T47D (cell line): ENCODE measurements at regions not wholly inside any gene's neighbourhood (a gene's known extent, or its start where the extent isn't known, plus 50 kb on each side); places are given as distances from the start of the nearest gene placed in this dataset.

Source experiments
- DNase-seq, 2 experiments: peaks; one replicate each; pipeline versions ENCODE4 v3.0.0 to v3.0.0-alpha.2; 2011 to 2012; ENCODE audit warnings: low read depth in 1 of 2, low spot score in 1 of 2
- JUND ChIP-seq: IDR thresholded peaks from 2 replicates; pipeline ENCODE4 v1.6.1; 2012; ENCODE audit warnings: low read depth
- in situ Hi-C: cut with HindIII; loops from 2 replicates; pipeline ENCODE4 v1.10.0; 2016; ENCODE audit warnings: low sequenced_read_pairs, low pct_unique_long_range_greater_than_20kb

GRCh38 chr20:6582449-6582848, 185.0 kb upstream of the BMP2 start:
- TF ChIP-seq JUND = no peak
- no peak for DNase-seq
- in situ Hi-C loops = no loop called here

DNA sequence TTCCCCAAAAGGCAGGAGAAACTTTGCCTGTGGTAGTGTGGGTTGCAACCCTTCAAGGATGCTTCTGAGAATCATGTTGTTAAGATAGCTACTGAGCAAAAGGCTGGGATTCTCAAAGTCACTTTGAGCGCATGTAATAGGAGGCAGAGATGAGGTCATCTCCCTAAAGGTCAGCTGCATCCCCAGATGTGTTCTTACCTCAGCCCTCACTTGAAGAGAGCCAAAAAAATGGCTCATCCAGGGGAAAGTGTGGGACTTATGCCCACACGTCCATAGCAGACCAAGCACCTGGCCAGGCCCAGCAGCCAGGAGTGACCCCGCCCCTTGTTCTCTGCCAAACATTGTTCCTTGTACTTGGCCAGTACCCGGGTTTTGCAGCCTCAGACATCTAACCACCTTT, 187.0 kb upstream of the BMP2 start:
- DNase-seq = no peak
- TF ChIP-seq JUND = no peak
- in situ Hi-C loops = no loop called here

DNA sequence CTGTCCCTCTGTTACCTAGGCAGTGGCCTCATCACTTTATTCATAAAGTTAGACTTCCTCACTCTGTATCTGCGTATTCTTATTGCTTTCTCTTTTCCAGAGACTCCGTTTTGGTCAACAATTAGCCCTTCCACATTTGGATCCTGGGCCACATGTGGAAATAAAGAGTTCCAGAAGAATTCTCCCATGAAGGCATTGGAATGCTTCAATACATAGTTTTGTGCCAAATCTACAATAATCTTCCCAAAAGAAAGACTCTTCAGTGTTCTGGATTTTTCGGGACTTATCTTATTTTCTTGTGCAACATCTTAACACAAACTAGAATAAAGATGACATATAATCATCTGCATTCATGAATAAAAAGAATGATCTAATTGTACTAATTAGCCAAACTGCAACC, 187.7 kb upstream of the BMP2 start:
- in situ Hi-C loops = no loop called here
- no peak for TF ChIP-seq JUND
- no peak for DNase-seq

GRCh38 chr20:6579417-6579816, 188.1 kb upstream of the BMP2 start:
- DNase-seq = no peak
- TF ChIP-seq JUND = no peak
- in situ Hi-C loops = no loop called here

DNA sequence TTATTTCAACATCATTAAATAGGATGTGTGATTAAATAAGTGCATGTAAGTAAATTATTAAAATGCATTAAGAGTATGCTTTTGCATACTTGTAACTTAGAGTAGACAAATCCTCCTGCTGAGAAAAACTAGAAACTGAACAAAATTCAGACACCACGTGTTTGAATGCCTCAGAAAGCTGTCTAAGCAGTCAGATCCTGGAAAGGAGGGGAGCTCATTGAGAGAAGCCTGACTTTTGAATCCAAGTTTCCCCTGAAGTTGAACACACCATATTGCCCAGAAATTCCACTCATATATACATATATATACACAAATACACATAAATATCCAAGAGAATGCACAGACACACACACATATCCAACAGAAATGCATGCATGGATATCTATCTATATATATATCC, 190.0 kb upstream of the BMP2 start:
- TF ChIP-seq JUND = no peak
- no peak for DNase-seq
- in situ Hi-C loops = no loop called here

- TF ChIP-seq JUND = no peak
- in situ Hi-C loops = no loop called here
- no peak for DNase-seq
Observed at GRCh38 chr20:6576726-6577125, 190.8 kb upstream of the BMP2 start.

DNA sequence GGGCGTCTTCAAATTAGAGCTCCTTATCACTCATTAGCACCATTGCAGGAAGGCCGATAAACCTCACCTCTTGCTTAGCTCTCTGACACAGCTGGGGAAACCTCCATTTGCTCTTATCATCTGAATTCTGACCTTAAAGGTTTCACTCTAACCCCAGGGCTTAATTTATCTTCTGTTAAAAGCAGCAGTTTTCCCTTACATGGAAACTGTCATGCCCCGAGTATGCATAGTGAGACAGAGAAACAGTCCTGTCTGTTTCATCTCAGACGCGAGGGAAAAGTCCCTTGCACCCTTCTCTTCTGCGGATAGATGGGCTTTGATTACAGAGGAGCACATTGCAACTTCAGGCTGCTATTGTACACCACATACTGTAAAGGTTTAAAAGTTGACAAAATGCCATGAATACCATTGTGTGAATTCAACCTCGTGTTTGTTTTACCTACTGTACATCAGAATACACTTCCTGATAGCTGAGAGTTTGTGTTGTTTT, 191.5 kb upstream of the BMP2 start:
- in situ Hi-C loops = no loop called here
- no peak for DNase-seq
- no peak for TF ChIP-seq JUND

GRCh38 chr20:6566821-6567220, 200.7 kb upstream of the BMP2 start:
- in situ Hi-C loops = no loop called here
- no peak for TF ChIP-seq JUND
- DNase-seq = no peak

- TF ChIP-seq JUND = no peak
- DNase-seq = no peak
- in situ Hi-C loops = no loop called here
Observed at GRCh38 chr20:6562111-6562510, 205.4 kb upstream of the BMP2 start.

DNA sequence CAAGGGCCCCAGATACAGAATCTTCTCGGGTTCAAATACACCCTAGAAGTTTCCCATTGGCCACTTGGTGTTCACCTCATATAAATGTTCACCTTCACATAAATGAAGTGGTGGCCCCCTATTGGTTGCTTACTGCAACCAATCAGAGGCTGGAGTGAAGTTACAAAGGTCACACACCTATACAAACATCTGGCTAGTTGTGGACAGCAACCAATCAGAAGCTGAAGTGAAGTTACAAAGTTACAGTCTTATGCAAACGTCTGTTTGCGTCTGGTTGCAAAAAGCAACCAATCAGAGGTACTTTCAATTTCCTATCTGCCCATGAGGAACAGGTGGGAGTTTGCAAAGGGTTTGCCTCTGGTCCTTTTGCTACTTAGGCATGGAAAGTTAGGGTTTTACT, 206.5 kb upstream of the BMP2 start:
- peak in 1 of 2 experiments; percentile 42 for DNase-seq
- in situ Hi-C loops = no loop called here
- TF ChIP-seq JUND = no peak

DNA sequence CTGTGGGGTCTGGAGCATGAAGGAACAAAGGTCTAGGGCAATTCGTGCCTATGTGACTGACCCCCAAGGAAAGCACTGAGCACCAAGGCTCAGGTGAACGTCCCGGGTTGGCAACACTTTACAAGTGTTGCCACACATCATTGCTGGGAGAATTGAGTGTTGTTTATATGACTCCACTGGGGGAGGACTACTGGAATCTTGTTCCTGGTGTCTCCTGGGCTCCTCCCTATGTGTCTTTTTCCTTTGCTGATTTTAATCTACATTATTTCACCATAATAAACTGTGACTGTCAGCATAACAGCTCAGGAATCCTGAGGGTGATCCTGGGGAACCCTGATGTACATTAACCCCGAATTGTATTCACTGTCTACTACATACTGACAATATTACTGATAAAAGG, 207.7 kb upstream of the BMP2 start:
- no peak for DNase-seq
- in situ Hi-C loops = no loop called here
- no peak for TF ChIP-seq JUND

DNA sequence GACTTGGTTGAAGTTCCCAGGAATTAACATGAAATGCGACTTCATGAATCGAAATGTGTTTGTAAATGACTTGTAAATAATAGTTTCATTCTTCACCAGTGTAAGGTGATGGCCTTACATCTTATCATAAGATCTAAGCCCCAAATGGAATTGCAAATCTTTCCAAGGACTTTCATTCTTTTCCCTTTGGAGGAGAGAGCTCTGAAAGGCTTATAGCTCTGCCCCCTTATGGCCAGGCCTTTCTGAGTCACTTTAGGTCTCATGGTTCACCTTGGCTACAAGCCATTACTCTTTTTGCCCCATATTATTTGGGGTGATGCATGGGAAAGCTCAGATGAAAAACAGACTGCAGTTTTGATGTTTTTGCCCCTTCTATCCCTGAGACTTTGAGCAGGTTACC, 209.1 kb upstream of the BMP2 start:
- no peak for TF ChIP-seq JUND
- in situ Hi-C loops = no loop called here
- DNase-seq = no peak

DNA sequence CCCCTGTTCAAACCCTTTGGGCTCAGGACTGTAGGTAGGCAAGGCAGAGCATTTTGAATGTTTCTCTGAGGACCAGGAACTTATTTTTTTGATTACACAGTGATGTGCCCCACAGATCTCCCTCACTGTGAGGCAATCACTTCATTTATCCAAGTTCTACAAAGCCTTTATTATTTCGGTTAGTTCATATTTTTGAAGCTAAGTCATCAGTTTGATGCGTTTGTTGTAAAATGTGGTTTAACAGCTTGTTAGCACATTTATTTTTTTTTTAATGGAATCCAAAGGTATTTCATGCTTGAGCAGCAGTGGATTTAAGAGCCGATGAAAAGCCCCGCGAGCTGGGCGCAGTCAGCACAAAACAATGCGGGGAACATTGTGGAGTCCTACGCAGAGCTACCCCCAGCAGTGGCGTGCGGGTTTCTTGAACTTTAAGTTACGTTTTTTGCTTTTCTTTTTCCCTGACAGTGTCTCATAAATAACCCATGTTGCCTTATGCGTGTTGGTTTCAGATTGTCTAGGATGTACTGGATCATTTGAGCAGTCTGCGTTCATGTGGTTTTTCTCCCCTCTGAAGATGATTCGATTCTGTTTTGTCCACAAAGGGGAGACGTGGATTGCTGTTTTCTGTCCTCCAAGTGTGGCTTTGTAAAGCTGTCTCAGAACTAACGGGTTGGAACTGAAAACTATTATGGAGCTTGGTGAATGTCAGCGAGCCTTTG, 233.6 kb upstream of the BMP2 start:
- DNase-seq = no peak
- in situ Hi-C loops = no loop called here
- TF ChIP-seq JUND = no peak

- in situ Hi-C loops = no loop called here
- DNase-seq = no peak
- TF ChIP-seq JUND = no peak
Observed at GRCh38 chr20:6533351-6533750, 234.1 kb upstream of the BMP2 start.
